ENCODE measurements at regions not wholly inside any gene's neighbourhood (a gene's known extent, or its start where the extent isn't known, plus 50 kb on each side); places are given as distances from the start of the nearest gene placed in this dataset.

DNA sequence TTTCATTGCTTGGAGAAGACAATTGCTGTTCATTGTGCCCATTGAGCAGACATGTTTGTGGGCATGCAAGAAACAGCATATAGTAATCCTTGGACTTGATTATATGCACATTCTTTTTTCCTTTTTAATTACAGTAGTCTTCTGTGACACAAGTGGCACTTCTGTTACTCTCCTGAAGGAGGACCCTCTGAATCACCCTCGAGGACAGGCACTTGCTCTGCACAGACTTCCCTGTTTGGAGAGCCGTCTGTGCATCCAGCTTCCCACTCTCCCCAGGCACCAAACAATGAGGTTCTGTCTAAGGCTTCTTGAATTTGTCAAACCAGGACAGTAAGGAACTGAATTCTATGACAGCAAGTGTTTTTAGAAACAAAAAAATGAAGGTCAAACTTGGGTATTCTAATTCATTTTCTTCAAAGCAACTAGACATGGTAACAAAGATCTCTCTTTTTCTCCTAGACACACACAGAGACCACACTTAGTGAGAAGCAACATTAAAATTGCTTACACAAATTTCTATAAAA, 844.6 kb upstream of the ID2 start:
- Histone ChIP-seq H3K4me3 (ENCODE audit: insufficient read depth in 1 of 2, low read depth in 1 of 2, low read length in 2 of 2) (no peak overlapping the region), H4K8ac (ENCODE audit: low read length) (no peak overlapping the region)
- WGBS = 80% methylated on average over 2 of the region's 2 CpGs

DNA sequence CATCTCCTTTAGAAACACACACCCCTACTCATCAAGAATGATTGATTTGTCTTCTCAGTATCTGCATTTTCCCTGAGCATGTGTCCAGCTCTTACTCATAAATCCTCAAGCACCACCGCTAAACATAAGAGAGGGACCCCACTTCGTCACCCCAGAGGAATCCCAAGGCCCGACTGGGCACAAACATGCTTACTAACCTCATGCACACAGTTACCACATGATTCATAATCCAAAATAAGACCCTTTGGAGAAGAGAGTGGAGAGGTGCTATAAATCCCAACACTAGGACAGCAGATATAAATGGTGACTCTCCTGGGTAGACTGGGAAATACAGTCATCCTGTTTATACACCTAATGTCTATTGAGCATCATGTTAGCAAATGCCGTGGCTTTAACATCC, 843.2 kb upstream of the ID2 start:
- Histone ChIP-seq H3K4me1 (ENCODE audit: control insufficient read depth, insufficient read depth, low read depth, low read length) (peaks cover 1% of the 10 kb centered on the region), H3K23ac (ENCODE audit: low read length in 2 of 2) (no peak overlapping the region)
- 25% methylated on average over 3 of the region's 4 CpGs for WGBS

More for the DNA sequence above, 844.6 kb upstream of the ID2 start:
- no peak for DNase-seq
- Histone ChIP-seq H4K91ac (ENCODE audit: low read length) (no peak overlapping the region), H3K4me2 (ENCODE audit: low read length, poor library complexity, severe bottlenecking) (no peak overlapping the region), H3K9ac (ENCODE audit: low read length) (no peak overlapping the region), H2BK120ac (ENCODE audit: low read depth, low read length) (no peak overlapping the region), H3K27me3 (ENCODE audit: control insufficient read depth in 1 of 2, insufficient read depth in 1 of 2, low read length in 2 of 2) (no peaks in the 10 kb centered on the region), H2AK5ac (ENCODE audit: low read length, severe bottlenecking) (no peak overlapping the region), H3K18ac (ENCODE audit: low read depth in 1 of 2, low read length in 2 of 2) (no peak overlapping the region), H3K4ac (ENCODE audit: low read depth in 1 of 2, low read length in 2 of 2) (no peak overlapping the region), H3K14ac (ENCODE audit: low read length in 2 of 2) (no peak overlapping the region), H3K79me1 (replicated peaks; ENCODE audit: low read length, poor library complexity, severe bottlenecking) (no peaks in the 10 kb centered on the region), H2AFZ (ENCODE audit: low read depth, low read length) (no peak overlapping the region), H2BK15ac (ENCODE audit: low read depth, poor library complexity, severe bottlenecking) (no peak overlapping the region), H3K27ac (ENCODE audit: low read length, poor library complexity, severe bottlenecking) (no peak overlapping the region), H3K9me3 (ENCODE audit: control insufficient read depth, low read length) (peaks cover 4% of the 10 kb centered on the region), H3K4me1 (ENCODE audit: control insufficient read depth, insufficient read depth, low read depth, low read length) (peaks cover 1% of the 10 kb centered on the region), H2BK12ac (ENCODE audit: low read length in 2 of 2) (no peak overlapping the region), H2BK5ac (ENCODE audit: low read depth, low read length, poor library complexity, severe bottlenecking) (no peak overlapping the region), H3K23ac (ENCODE audit: low read length in 2 of 2) (no peak overlapping the region), H3K36me3 (ENCODE audit: control insufficient read depth in 1 of 2, insufficient read depth in 2 of 2, low read depth in 1 of 2, low read length in 2 of 2) (no peaks in the 10 kb centered on the region)

GRCh38 chr2:7840651-7841380, 841.0 kb upstream of the ID2 start:
- Histone ChIP-seq H3K79me1 (replicated peaks; ENCODE audit: low read length, poor library complexity, severe bottlenecking) (no peaks in the 10 kb centered on the region), H2BK15ac (ENCODE audit: low read depth, poor library complexity, severe bottlenecking) (no peak overlapping the region)
- 52% methylated on average over 16 of the region's 16 CpGs for WGBS

More for the DNA sequence above, 843.2 kb upstream of the ID2 start:
- no peak overlapping the region for H3K4ac ChIP-seq (ENCODE audit: low read depth in 1 of 2, low read length in 2 of 2)
- H3K14ac ChIP-seq (ENCODE audit: low read length in 2 of 2) = no peak overlapping the region
- H4K91ac ChIP-seq (ENCODE audit: low read length) = no peak overlapping the region
- no peak overlapping the region for H2BK12ac ChIP-seq (ENCODE audit: low read length in 2 of 2)
- no peak overlapping the region for H3K18ac ChIP-seq (ENCODE audit: low read depth in 1 of 2, low read length in 2 of 2)
- peak; percentile 26 for DNase-seq
- H3K4me3 ChIP-seq (ENCODE audit: insufficient read depth in 1 of 2, low read depth in 1 of 2, low read length in 2 of 2) = no peak overlapping the region
- no peaks in the 10 kb centered on the region for H3K27me3 ChIP-seq (ENCODE audit: control insufficient read depth in 1 of 2, insufficient read depth in 1 of 2, low read length in 2 of 2)
- no peak overlapping the region for H4K8ac ChIP-seq (ENCODE audit: low read length)
- H3K36me3 ChIP-seq (ENCODE audit: control insufficient read depth in 1 of 2, insufficient read depth in 2 of 2, low read depth in 1 of 2, low read length in 2 of 2) = no peaks in the 10 kb centered on the region
- peaks cover 4% of the 10 kb centered on the region for H3K9me3 ChIP-seq (ENCODE audit: control insufficient read depth, low read length)
- H3K27ac ChIP-seq (ENCODE audit: low read length, poor library complexity, severe bottlenecking) = no peak overlapping the region
- H2AK5ac ChIP-seq (ENCODE audit: low read length, severe bottlenecking) = no peak overlapping the region
- H2BK120ac ChIP-seq (ENCODE audit: low read depth, low read length) = no peak overlapping the region
- H2AFZ ChIP-seq (ENCODE audit: low read depth, low read length) = no peak overlapping the region
- no peak overlapping the region for H3K9ac ChIP-seq (ENCODE audit: low read length)
- H3K79me1 ChIP-seq (replicated peaks; ENCODE audit: low read length, poor library complexity, severe bottlenecking) = no peaks in the 10 kb centered on the region
- H2BK15ac ChIP-seq (ENCODE audit: low read depth, poor library complexity, severe bottlenecking) = no peak overlapping the region
- H3K4me2 ChIP-seq (ENCODE audit: low read length, poor library complexity, severe bottlenecking) = no peak overlapping the region
- H2BK5ac ChIP-seq (ENCODE audit: low read depth, low read length, poor library complexity, severe bottlenecking) = no peak overlapping the region

GRCh38 chr2:7841751-7842150, 840.1 kb upstream of the ID2 start:
- no peak overlapping the region for H3K4me2 ChIP-seq (ENCODE audit: low read length, poor library complexity, severe bottlenecking)
- H3K9ac ChIP-seq (ENCODE audit: low read length) = no peak overlapping the region
- H3K14ac ChIP-seq (ENCODE audit: low read length in 2 of 2) = no peak overlapping the region
- H2AK5ac ChIP-seq (ENCODE audit: low read length, severe bottlenecking) = no peak overlapping the region
- H3K36me3 ChIP-seq (ENCODE audit: control insufficient read depth in 1 of 2, insufficient read depth in 2 of 2, low read depth in 1 of 2, low read length in 2 of 2) = no peaks in the 10 kb centered on the region
- H2BK15ac ChIP-seq (ENCODE audit: low read depth, poor library complexity, severe bottlenecking) = no peak overlapping the region
- H3K27me3 ChIP-seq (ENCODE audit: control insufficient read depth in 1 of 2, insufficient read depth in 1 of 2, low read length in 2 of 2) = no peaks in the 10 kb centered on the region
- no peaks in the 10 kb centered on the region for H3K79me1 ChIP-seq (replicated peaks; ENCODE audit: low read length, poor library complexity, severe bottlenecking)
- no peak overlapping the region for H3K4me3 ChIP-seq (ENCODE audit: insufficient read depth in 1 of 2, low read depth in 1 of 2, low read length in 2 of 2)
- DNase-seq = peak; percentile 21
- H3K23ac ChIP-seq (ENCODE audit: low read length in 2 of 2) = no peak overlapping the region
- 61% methylated on average over 2 of the region's 2 CpGs for WGBS
- no peak overlapping the region for H4K8ac ChIP-seq (ENCODE audit: low read length)
- H4K91ac ChIP-seq (ENCODE audit: low read length) = no peak overlapping the region
- H3K4ac ChIP-seq (ENCODE audit: low read depth in 1 of 2, low read length in 2 of 2) = no peak overlapping the region
- peaks cover 3% of the 10 kb centered on the region for H3K4me1 ChIP-seq (ENCODE audit: control insufficient read depth, insufficient read depth, low read depth, low read length)
- no peak overlapping the region for H3K18ac ChIP-seq (ENCODE audit: low read depth in 1 of 2, low read length in 2 of 2)
- H2BK12ac ChIP-seq (ENCODE audit: low read length in 2 of 2) = no peak overlapping the region
- H2AFZ ChIP-seq (ENCODE audit: low read depth, low read length) = no peak overlapping the region
- H2BK120ac ChIP-seq (ENCODE audit: low read depth, low read length) = no peak overlapping the region
- H3K9me3 ChIP-seq (ENCODE audit: control insufficient read depth, low read length) = peaks cover 4% of the 10 kb centered on the region
- H2BK5ac ChIP-seq (ENCODE audit: low read depth, low read length, poor library complexity, severe bottlenecking) = no peak overlapping the region
- H3K27ac ChIP-seq (ENCODE audit: low read length, poor library complexity, severe bottlenecking) = no peak overlapping the region

More at GRCh38 chr2:7840651-7841380, 841.0 kb upstream of the ID2 start:
- Histone ChIP-seq H2BK120ac (ENCODE audit: low read depth, low read length) (no peak overlapping the region), H3K4me1 (ENCODE audit: control insufficient read depth, insufficient read depth, low read depth, low read length) (peaks cover 1% of the 10 kb centered on the region), H4K91ac (ENCODE audit: low read length) (no peak overlapping the region), H3K18ac (ENCODE audit: low read depth in 1 of 2, low read length in 2 of 2) (no peak overlapping the region), H3K4ac (ENCODE audit: low read depth in 1 of 2, low read length in 2 of 2) (no peak overlapping the region), H3K36me3 (ENCODE audit: control insufficient read depth in 1 of 2, insufficient read depth in 2 of 2, low read depth in 1 of 2, low read length in 2 of 2) (no peaks in the 10 kb centered on the region), H3K9ac (ENCODE audit: low read length) (no peak overlapping the region), H2BK5ac (ENCODE audit: low read depth, low read length, poor library complexity, severe bottlenecking) (no peak overlapping the region), H2AK5ac (ENCODE audit: low read length, severe bottlenecking) (no peak overlapping the region), H2AFZ (ENCODE audit: low read depth, low read length) (no peak overlapping the region), H3K9me3 (ENCODE audit: control insufficient read depth, low read length) (peaks cover 4% of the 10 kb centered on the region), H3K4me3 (ENCODE audit: insufficient read depth in 1 of 2, low read depth in 1 of 2, low read length in 2 of 2) (no peak overlapping the region), H3K4me2 (ENCODE audit: low read length, poor library complexity, severe bottlenecking) (no peak overlapping the region), H3K14ac (ENCODE audit: low read length in 2 of 2) (no peak overlapping the region), H3K23ac (ENCODE audit: low read length in 2 of 2) (no peak overlapping the region), H2BK12ac (ENCODE audit: low read length in 2 of 2) (no peak overlapping the region), H4K8ac (ENCODE audit: low read length) (no peak overlapping the region), H3K27ac (ENCODE audit: low read length, poor library complexity, severe bottlenecking) (no peak overlapping the region), H3K27me3 (ENCODE audit: control insufficient read depth in 1 of 2, insufficient read depth in 1 of 2, low read length in 2 of 2) (no peaks in the 10 kb centered on the region)
- DNase-seq = peak; percentile 72

All from mesenchymal stem cell (in vitro differentiated cells and primary cell).